Left lung (tissue), 4 donors: ENCODE measurements at regions not wholly inside any gene's neighbourhood (a gene's known extent, or its start where the extent isn't known, plus 50 kb on each side); places are given as distances from the start of the nearest gene placed in this dataset.

Source experiments
- ATAC-seq: fragments of 200-7000 bp; cut with Tn5 transposase; one replicate; pipeline ENCODE4 v1.9.1; 2020; ENCODE audit warnings: moderate library complexity
- DNase-seq, 4 donors: peaks; one replicate each; pipeline ENCODE4 v3.0.0-alpha.2; 2013 to 2020
- H3K27ac ChIP-seq, 2 donors: fragments of 200-600 bp; sonication (generic) in 1 of 2; one replicate each; pipeline versions ENCODE4 v1.5.0 to v1.8.0; 2020 to 2021
- H3K27me3 ChIP-seq, 2 donors: fragments of 200-600 bp; sonication (generic) in 1 of 2; one replicate each; pipeline versions ENCODE4 v1.5.0 to v1.8.0; 2020 to 2021
- H3K36me3 ChIP-seq, 2 donors: fragments of 200-600 bp; sonication (generic) in 1 of 2; one replicate each; pipeline versions ENCODE4 v1.5.0 to v1.8.0; 2020 to 2021
- H3K4me1 ChIP-seq, 2 donors: fragments of 200-600 bp; one replicate each; pipeline ENCODE4 v1.8.0; 2021
- H3K4me3 ChIP-seq, 2 donors: fragments of 200-600 bp; sonication (generic) in 1 of 2; one replicate each; pipeline versions ENCODE4 v1.5.0 to v1.8.0; 2020 to 2021; ENCODE audit warnings: mild to moderate bottlenecking in 1 of 2
- H3K9me3 ChIP-seq, 2 donors: fragments of 200-600 bp; sonication (generic) in 1 of 2; one replicate each; pipeline versions ENCODE4 v1.5.0 to v1.8.0; 2020 to 2021
- intact Hi-C, 2 donors: fragments of 100-400 bp; cut with DNase I; formaldehyde crosslinking; loops; one replicate each; pipeline versions ENCODE4 v1.11.2 to v1.14.2; 2022
- TF ChIP-seq, protein P1 (sequence below), 2 donors: fragments of 200-600 bp; sonication (generic) in 1 of 2; IDR thresholded peaks; one replicate each; pipeline versions ENCODE4 v1.5.0 to v1.8.0; 2021; ENCODE audit warnings: antibody characterized with exemption in 2 of 2
- donor health status: DM: no; HTN: yes; CAD: no.
- donor health status: DM: no; HTN: no; CAD: no.

DNA sequence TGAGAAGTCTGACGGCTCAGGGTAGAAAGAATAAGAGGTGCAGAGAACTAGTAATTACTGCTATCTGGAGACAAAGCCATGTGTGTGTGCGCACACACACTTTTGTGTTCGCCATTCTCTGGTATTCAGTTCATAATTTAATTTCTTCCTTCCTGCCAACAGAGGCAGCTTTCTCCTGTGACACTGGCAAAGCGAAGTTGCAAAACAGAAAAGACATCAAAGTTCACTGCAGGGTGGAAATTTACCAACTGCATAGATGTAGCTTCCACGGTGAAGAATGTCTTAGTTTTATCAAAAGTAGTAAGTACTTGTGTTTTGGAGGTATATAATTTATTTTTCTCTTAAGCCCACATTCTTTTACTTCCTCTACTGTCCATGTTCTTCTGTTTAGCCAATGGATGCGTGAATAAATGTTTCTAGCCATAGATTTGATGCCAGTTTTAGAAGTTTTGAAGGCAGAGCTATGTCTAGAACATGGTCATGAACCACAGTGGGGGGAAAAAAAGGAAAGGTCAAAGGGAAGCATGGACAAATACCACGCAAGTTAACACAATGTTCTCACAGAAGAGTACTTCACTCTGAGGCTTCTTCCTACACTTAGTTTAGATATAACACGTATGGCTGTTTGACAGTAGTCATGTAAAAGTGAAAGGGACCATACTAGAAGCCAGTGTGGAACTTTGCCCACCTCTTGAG lies 536.5 kb upstream of the GRIA1 start:
- no peak for DNase-seq
- intact Hi-C loops = no loop called here
- TF ChIP-seq, protein P1, sequence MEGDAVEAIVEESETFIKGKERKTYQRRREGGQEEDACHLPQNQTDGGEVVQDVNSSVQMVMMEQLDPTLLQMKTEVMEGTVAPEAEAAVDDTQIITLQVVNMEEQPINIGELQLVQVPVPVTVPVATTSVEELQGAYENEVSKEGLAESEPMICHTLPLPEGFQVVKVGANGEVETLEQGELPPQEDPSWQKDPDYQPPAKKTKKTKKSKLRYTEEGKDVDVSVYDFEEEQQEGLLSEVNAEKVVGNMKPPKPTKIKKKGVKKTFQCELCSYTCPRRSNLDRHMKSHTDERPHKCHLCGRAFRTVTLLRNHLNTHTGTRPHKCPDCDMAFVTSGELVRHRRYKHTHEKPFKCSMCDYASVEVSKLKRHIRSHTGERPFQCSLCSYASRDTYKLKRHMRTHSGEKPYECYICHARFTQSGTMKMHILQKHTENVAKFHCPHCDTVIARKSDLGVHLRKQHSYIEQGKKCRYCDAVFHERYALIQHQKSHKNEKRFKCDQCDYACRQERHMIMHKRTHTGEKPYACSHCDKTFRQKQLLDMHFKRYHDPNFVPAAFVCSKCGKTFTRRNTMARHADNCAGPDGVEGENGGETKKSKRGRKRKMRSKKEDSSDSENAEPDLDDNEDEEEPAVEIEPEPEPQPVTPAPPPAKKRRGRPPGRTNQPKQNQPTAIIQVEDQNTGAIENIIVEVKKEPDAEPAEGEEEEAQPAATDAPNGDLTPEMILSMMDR (IDR thresholded peaks at IDR 0.05) = no peak
- Histone ChIP-seq H3K36me3 (no peaks in the 10 kb centered on the region), H3K4me3 (no peak overlapping the region), H3K9me3 (no peaks in the 10 kb centered on the region), H3K27ac (no peak overlapping the region), H3K27me3 (no peaks in the 10 kb centered on the region), H3K4me1 (no peaks in the 10 kb centered on the region)
- ATAC-seq = no peak

DNA sequence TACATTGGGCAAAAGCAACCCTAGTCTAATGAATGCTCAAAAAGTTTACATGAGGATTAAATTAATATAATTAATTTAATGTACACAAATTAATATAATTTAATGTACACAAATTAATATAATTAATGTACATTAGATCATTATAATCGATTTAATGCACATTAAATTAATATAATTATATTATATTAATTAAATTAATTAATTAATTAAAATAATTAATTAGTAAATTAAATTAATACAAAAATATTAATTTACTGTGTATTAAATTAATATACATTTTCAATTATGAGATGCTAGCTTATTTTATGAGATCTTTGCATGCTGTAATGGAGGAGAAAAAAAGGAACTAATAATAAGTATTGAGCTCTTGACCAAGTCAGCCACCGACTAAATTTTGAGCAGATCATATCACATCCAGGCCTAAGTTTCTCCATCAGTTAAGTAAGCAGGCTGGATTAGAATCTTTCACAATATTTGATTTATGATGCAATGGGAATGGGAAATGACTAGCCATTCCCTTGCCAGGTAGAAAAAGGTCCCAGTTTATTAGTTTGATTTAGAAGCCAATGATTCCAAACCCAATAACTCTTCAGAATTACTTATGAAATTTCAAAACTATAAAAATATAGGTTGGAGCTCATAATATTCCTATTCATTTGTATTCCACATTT lies 533.4 kb upstream of the GRIA1 start:
- DNase-seq = no peak
- Histone ChIP-seq H3K36me3 (no peaks in the 10 kb centered on the region), H3K27me3 (no peaks in the 10 kb centered on the region), H3K4me3 (no peak overlapping the region), H3K9me3 (no peaks in the 10 kb centered on the region), H3K27ac (no peak overlapping the region), H3K4me1 (no peaks in the 10 kb centered on the region)
- intact Hi-C loops = no loop called here
- no peak for ATAC-seq
- TF ChIP-seq, protein P1 (IDR thresholded peaks at IDR 0.05) = no peak

DNA sequence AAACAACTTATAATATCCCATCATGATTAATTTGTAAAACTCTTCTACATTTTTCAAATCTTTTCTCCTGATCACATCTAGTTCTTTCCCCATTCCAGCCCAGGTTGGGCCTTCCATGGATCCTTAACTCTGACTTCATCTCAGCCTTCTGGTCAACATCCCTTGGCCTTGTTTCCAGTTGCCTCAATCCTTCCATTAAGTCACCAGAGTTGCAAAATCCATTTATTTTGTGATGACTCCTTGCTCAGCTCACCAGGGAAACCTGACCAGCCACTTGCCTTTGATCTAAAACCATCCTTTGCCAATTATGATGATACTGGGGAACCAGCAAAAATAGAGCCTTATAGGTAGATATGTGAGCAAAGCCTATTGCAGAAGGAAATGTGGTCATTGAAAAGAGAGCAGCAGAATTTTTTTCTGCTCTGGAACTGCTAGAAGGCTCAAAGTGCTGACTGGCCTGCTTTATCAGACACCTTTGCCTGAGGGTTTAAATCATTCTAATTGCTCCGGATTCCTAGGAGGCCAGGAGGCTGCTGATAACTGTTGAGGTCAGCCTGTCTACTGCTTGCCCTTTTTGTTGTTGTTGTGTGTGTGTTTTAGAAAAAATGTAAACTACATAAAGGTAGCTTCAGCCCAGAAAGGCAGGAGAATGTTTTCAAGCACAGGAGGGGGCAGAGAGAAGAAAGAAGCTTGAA lies 512.2 kb upstream of the GRIA1 start:
- DNase-seq (no peak), ATAC-seq (no peak)
- Histone ChIP-seq H3K4me3 (no peak overlapping the region), H3K36me3 (no peaks in the 10 kb centered on the region), H3K9me3 (peaks cover 0 to 22% of the 10 kb centered on the region in 2 donors), H3K27me3 (no peaks in the 10 kb centered on the region), H3K27ac (no peak overlapping the region), H3K4me1 (no peaks in the 10 kb centered on the region)
- intact Hi-C loops = no loop called here
- TF ChIP-seq, protein P1 (IDR thresholded peaks at IDR 0.05) = no peak

DNA sequence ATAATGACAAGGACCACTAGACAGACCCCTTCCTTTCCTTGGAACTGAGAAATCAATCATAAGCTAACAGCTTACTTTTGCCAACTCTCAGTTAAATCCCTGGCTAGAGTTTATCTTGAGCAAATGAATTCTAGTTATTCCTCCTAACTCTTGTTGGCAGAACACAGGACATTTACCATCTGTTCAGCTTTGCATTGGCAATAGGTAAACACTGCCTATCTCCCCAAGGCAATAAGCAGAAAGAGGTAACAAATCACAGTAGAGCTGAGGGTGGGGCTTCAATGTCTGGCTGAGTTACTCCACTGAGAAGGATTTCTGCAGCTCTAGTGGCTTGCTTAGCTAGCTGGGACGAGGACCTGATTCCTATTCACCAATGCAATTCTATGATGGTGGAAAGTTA lies 503.3 kb upstream of the GRIA1 start:
- Histone ChIP-seq H3K27ac (no peak overlapping the region), H3K4me1 (no peaks in the 10 kb centered on the region), H3K36me3 (no peaks in the 10 kb centered on the region), H3K4me3 (no peak overlapping the region), H3K9me3 (peaks cover 0 to 6% of the 10 kb centered on the region in 2 donors), H3K27me3 (no peaks in the 10 kb centered on the region)
- ATAC-seq (no peak), DNase-seq (peak in 1 of 4 donors; percentile 4)
- TF ChIP-seq, protein P1 (IDR thresholded peaks at IDR 0.05) = no peak
- intact Hi-C loops = no loop called here

DNA sequence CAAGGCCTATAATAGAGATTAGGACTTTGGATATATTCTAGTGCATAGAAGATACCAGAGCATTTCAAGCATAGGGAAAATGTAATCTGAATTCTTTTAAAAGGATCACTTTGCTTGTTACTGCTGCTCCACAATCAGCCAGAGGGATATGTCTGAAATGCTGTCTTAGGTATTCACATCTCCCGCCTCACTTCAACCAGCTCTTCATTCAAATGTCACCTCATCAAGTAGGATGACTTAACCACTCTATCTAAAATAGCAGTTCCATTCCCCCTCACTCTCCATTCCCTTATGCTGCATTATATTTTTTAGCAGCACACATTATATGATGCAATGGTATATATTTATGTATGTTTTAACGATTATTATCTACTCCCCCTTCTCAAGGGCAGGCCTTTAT lies 500.3 kb upstream of the GRIA1 start:
- H3K4me1 ChIP-seq = no peaks in the 10 kb centered on the region
- ATAC-seq (no peak), DNase-seq (no peak)
- TF ChIP-seq, protein P1 (IDR thresholded peaks at IDR 0.05) = no peak
- no peaks in the 10 kb centered on the region for H3K27me3 ChIP-seq
- intact Hi-C loops = no loop called here
- H3K4me3 ChIP-seq = no peak overlapping the region
- no peak overlapping the region for H3K27ac ChIP-seq
- H3K36me3 ChIP-seq = no peaks in the 10 kb centered on the region
- H3K9me3 ChIP-seq = no peaks in the 10 kb centered on the region
